Fibroblast of skin of left biceps (primary cell): ENCODE measurements at regions not wholly inside any gene's neighbourhood (a gene's known extent, or its start where the extent isn't known, plus 50 kb on each side); places are given as distances from the start of the nearest gene placed in this dataset.

Source experiments
- DNase-seq, 2 experiments: peaks; one replicate each; pipeline ENCODE4 v3.0.0-alpha.2; 2013; ENCODE audit warnings: low read depth in 2 of 2

DNA sequence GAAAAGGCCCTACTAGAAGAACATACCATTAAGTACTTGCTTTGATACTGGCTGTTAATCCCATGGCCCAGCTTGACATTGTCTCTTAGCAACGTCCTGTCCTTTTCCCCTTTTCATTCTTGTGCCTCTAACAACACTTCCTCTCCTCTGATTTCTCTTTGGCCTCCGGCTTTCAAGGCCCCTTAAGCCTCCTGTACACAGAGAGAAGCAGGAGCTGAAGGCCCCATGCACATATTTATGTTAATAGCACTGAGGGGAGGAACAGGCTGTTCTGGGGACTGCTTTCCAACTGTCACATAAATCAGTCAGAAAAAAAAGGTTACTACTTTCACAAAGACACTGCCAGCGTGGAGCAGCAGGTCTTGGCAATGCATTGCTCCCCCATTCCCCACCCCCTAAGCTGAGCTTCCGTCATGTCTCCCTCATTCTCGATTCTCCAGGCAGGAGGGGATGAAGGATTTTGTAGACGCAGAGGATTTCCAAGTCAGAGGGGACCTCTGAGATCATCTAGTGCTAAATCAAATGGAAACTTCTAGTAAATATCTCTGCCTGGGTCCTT, 257.4 kb upstream of the ADAMTS9 start:
- DNase-seq: no peak

DNA sequence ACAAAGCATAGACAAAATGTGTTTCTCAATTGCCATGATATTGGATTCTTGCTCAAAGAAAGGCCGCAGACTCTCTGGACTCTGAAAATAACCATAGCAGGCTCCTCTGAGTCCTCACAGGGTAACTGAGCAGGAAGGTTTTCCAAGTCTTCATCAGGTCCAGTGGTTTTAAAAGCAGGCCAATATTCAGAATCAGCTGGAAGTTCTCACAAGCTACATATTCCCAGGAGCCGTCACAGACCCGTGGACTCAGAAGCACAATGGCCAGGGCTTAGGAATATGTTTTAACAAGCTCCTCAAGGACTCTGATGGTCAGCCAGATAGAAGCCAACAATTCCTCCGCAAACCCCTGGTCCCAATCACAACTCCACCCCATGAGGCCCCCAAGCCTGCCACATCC, 256.1 kb upstream of the ADAMTS9 start:
- no peak for DNase-seq

DNA sequence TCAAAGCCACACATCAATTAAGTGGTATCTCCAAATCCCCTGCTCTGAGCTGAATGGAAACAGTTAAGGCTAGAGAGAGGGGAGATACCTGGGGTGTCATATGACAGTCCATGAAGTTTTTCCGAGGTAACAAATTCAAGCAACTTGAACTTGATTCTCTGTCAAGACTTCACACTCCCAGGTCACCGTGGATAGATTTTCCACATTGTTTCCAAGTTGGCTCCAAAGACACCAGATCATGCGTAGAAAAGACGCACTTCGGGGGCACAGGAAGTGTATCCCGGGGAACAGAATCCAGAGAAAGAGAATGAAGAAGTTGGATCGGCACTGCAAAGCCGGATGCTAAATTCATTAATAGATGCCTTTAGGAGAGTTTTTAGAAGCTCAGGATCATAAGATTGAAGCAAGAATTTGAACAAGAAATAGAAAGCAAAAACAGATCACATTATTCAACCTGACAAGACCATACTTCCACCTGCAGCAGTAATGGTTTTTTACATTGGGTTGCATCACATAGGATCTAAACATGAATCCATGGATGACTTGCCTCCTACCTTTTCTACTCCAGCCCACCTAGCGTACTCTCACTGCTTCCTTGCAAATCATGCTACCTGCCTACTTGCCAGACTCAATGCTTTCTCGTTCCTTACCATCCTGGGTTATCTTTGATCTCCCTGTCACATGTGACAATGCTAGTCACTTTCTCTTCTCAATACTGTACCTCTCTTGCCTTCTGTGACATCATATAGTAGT, 253.0 kb upstream of the ADAMTS9 start:
- no peak for DNase-seq

DNA sequence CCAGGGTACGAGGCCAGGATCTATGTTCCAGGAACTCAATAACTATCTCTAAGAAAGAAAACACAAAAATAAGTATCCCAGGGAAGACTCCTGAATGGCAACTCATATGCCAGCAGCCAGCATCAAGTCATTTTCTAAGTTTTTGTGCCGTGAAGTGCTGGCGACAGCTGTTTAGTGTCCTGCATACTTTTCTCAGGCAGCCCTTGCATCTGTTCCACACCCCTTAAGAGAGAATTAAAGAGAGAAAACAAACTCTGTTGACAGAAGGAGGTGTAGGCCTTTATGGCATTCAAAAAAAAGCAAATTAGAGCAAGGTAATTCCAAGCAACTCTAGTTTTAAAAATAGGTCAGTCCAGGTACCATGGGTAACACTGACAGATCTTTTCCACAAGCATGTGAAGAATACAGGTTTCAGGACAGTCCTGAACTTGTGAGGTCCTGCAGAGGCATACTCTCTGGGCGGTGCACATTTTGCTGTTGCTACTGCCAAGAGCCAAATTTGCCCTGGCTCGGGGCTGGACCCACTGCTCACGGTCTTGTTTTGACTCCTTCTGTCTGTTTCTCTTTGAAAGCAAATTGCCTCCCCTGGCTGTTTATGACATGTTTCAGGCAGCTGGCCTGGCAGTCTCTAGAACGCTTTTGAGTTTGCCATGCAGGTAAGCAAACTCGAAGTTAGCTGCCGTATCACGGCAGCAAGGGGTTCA, 252.1 kb upstream of the ADAMTS9 start:
- DNase-seq: no peak

DNA sequence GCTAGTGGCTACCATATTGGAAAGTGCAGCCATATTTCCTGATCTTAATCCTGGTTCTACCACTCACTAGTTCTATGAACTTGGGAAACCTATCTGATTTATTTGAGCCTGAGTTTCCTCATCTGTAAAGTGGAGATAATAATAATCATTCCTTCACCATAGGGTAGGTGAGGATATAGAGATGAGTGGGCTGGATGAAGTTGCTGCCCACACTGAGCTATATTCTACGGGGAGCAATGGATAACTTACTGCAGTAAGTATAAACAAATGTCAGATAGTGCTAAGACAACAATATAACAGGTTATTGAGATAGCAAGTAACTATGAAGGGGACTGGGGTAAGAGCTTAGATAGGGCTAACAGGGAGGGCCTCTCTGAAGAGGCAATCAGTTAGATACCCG, 251.5 kb upstream of the ADAMTS9 start:
- DNase-seq: no peak

DNA sequence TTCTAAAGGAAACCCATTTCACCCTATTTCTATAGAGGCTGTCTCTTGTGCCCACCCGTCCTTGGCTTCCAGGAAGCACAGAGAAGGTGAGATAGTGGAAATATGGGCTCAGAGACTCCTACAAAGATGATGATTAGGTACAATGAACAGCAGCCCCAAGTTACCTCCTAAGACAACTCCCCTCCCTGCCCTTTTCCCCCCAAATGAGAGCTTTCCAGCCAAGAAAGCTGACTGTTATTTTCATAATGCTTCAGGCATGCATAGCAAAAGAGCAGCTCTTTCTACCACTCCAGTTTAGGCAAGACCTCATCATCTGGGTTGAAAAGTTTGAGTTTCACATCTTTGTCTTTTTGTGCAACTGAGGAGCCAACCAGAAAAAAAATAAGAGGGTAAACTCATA, 248.8 kb upstream of the ADAMTS9 start:
- DNase-seq: no peak

DNA sequence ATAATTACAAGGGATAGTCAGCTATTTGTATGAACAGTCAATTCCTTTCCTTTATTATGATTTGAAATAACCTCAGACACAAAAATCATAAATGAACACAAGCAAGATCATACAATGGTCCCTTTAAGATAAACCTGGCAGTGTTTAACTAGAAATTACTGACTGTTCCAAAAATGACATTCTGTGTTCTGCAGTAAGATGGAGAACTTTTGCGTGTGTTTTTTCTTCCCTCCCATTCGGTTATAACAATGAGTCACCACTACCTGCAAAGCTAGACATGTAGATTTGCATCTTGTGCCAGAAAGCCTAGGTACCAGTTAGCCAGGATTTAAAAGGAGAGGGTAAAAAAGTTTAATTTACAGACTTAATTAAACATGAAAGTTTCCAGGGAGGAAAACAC, 248.2 kb upstream of the ADAMTS9 start:
- no peak for DNase-seq

DNA sequence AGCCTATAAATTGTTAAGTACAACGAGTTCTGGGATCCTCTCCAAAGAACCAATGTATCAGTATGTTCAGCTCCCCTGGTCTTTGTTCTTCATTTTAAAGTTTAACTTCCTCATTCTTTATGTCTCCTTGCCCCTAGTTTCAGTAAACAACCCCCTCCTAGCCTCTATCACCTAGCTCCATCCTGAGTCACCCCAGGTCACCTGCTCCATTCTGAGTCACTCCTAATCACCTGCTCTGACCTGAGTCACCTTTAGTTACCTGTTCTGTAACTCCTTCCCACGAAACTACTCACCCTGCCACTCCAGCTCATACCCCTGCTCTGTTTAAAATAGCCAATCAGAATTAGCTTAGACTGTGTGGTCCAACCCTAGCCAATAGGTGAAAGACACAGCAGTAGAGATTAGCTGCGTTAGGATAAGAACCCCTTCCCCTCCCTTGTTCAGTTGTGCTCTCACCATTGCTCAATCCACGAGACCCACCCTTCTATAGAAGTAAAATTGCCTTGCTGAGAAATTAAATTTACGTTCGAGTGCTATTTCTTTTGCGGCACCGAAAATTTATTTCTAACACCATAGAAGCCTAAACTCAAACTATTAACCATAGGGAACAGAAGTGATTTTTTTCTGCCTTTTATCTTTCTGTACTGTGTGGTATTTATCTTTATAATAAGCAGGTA, 245.0 kb upstream of the ADAMTS9 start:
- DNase-seq: no peak

DNA sequence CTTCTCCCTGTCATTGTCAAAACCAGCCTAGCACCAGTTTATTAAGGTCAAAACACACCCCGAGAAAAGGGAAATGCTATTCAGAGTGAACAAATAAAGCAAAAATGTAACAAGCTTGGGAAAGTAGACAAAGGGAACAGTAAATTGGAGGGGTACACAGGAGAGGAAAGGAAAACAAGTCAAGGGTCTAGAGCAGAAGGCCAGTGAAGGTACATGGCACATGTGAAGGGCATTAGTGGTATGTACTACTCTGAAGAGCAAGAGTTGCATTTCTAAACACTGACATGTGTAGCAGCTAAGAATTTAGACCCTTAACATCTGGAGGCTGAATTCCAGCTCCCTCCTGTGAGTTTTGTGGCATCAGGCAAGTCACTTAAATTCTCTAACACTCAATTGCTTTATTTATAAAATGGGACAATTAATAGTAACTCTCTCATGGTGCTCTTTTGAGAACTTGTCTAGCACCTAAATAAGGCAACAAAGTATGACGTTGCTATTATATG, 244.3 kb upstream of the ADAMTS9 start:
- DNase-seq: no peak

DNA sequence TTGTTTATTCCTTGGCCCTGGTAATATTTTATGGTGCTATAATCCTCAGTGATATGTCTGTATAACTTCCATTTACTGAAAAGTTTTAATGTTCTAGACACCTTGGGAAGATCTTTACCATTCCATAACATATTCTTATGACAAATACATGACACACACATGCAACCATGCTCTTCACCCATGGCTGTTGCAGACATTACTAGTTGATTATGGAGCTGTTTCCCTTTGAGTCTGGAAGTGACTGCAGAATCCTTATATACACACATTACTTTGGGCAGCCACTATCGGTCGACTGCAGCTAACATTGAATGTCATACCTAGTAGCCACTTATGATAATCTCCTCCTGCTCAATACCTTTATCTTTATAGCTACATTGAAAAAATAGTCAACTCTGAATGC, 243.1 kb upstream of the ADAMTS9 start:
- no peak for DNase-seq

DNA sequence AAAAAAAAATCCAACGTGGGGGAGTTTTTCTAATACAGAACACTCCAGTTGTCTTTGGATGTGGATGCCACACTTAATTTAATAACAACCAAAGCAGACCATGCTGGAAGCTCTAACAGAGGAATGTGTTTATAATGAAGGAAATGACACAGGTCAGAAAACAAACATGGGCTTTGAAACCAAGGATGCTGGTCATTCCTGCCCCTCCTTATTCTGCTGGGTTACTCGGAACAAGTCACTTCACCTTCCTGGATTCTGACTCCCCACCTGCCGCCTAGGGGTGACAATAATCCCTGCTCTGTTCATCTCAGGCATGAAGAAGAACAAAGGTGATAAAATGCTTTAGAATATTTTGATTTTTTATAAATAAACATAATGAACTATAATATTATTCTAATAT, 240.9 kb upstream of the ADAMTS9 start:
- DNase-seq: no peak

DNA sequence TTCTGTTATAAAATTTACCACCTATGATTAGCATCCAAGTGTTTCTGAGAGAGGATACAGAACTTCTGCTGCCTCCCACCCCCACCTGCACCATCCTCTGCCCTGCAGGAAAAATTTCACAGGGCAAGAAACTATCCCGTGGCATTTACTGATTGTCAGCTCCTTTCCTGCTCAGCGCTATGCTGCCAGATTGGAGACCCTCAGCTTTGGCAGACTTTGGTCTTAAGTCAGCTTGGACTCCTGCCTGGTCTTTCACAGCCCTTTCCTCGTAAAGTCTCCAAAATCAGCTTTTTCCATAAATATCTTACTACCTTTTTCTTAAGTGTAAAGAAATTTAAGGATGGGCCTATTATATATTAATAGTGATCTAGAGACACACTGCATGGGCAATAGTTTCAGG, 239.9 kb upstream of the ADAMTS9 start:
- no peak for DNase-seq

DNA sequence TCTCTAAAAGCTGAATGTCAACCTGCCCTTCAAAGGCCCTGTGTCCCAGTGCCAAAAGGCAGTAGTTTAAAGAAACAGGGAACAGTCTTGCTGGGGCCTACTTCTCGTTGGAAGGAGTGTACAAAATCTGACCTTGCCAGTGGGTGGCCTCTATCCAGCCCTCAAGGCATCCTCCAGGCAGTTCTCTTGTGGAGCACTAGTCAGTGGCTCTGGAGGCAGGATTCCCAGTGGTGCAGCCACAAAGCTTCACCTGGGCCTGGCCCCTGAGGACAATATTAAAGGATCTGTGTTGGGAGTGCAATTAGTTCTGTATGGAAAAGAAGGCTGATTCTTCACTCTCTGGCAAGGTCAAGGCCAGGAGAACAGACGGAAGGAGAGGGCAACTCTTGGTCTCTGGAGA, 237.8 kb upstream of the ADAMTS9 start:
- DNase-seq: no peak

DNA sequence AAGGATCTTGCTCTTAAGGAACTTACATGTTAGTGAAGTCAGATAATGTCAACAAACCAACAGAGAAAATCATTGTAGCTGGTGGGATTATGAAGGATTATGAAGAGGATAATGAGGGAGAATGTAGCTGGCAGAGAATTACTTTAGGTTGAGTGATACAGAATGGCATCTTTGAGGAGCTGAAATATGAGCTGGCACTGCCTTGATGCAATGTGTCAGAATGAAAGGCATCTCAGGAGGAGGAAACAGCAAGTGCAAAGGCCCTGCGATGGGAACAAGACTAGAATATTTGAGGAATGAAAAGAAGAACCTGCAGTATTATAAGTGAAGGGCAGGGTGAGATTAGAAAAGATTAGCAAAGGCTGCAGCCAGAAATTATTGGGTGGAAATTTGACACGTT, 237.2 kb upstream of the ADAMTS9 start:
- DNase-seq: no peak

DNA sequence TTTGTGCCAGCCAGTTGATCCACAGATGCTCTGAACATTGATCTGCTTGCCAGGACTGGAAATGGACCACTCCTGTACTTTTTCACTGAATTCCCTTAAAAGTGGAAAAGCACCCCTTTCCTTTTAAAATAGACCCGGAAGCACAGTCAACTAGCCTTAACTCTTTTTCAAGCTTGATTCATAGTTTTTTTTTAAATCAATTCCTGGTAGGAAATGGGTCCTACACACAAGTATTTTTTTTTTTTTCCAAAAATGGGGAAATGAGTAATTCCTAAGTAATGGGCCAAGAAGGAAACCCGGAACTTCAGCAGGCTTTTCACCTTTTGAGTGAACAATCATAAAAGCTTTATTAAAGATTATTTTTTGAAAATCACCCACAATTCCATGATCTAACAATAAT, 234.4 kb upstream of the ADAMTS9 start:
- DNase-seq: no peak

DNA sequence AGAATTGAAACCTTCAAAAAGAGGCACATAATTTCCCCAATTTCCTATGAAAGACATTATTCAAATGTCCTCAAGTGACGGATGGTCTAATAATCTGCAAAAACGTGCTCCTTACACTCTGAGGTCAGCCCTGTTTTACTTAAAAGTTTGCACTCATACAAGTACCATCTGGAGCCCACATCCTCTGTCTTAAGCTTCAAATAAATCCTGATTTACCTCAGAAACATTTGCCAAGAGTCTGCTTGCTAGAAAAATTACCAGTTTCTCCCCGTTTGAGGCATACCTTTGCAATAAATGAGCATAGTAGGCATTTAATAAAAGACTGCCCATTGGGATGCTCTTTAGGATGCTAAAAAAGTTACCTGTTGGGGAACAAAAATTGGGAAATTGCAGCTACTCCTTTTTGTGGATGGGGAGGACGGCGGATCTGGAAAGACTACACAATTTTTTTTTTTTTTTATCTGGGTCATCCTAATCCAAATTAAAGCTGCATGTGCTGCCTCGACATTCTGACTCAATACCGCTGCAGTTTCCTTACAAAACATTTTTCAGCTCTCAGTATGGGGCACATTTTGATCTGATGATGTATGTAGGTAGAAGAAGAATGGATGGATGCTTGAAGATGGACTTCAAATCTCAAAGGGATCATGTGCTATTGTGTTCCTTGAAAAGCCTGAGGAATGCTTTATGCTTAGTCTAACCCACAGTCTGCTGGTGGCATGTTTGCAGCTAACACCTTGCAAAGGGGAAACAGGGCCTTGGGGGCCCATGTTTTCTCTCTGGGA, 233.7 kb upstream of the ADAMTS9 start:
- DNase-seq: no peak

DNA sequence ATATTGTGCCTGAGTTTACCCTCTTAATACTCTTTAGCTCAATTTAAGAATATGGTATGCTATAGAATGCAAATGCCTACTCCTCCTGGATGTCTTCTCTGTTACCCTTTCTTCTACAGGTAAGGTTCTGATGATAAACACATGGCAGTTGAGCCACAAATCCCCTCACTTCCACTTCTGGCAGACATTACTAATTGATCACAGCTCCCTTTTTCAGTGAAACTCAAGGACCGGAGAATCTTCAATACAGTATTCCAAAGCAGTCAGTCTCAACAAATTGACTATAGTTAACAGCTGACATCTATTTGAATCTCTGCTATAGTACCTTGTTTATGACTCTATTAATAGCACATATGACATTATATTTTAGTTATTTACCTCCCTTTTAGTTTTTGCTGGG, 232.1 kb upstream of the ADAMTS9 start:
- DNase-seq: no peak

DNA sequence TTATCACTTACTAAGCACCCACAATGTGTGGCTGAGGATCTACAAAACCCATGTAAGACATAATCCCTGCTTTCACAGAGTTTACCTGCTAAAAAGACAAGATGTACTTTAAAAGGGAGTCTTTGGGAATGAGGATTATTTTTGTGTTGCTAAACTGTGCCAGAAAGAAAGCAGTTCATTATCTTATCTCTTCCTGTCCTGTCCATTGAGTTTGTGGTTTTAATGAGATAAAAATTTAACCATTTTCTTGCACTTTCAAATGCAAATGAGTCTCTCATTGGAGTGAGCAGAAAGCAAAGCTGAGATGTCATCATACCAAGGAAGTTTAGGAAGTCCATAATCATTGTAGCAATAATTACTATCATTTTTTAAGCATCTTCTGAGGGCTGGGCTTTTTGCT, 231.2 kb upstream of the ADAMTS9 start:
- no peak for DNase-seq

DNA sequence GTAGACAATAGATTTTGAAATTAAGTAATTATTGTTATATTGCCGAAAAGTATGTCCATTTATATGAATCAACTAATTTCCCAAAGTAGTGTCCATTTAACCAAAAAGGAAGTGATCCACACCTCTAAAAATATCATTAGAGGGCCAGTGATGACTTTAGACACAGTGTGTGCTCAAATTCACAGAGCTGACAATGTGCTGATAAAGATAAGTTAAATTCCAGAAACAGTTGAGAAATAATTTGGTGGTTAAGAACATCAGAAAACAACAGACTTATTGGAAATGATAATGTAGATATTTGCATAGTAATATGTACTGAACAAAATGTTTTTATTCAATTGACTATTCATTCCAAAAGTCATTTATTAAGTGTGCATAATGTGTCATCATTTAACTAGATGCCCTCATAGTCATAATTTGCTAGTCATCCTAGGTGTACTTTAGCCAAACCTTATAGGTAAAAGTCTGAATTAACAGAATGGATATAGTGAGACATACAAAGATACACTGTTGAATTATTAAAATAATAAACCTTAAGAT, 230.2 kb upstream of the ADAMTS9 start:
- DNase-seq: no peak

DNA sequence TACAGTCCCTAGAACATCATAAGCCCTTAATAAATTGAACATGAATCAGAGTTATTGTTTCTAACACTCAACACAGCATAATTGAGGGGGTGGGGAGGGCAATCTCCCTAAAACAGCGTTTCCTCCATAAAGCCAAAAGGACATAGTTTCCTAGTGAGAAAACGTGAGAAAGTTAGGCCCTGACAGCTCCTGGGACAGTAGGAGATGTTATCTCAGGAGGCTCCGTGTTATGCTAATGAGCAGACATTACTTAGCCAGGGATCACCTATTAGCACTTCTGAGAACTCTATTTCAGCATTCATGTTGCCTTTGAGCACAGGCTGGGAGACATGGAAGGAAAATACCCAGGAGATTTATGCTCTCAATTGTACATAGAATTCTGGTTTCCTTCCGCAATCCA, 229.1 kb upstream of the ADAMTS9 start:
- DNase-seq: no peak

DNA sequence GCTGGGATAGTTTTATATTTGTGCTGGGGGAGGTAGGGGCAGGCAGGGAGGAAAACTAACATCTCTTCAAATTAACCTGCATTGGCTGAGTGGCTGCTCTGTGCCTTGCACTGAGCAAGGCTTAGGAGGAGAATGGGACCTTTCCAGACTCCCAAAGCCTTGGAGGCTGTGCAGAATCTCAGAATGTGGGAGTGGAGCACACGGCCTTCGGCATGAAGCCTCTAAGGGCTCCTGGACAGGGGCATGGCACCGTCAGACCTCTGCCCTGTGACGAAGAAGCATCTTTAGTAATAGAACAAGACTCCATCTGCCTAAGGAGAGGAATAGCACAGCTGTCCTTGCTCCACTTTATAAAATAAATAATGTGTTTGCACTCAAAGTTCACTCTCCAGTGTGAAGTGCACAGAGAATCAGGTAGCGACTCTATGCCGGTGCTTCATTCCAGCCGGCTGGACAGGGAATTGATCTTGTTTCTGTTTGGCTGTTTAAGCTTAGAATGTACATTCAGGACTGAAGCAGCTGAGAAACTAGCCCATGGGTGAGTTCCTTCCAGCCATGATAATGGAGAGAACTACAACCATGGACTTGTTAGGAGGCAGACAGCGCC, 228.5 kb upstream of the ADAMTS9 start:
- no peak for DNase-seq
